ENCODE measurements at regions not wholly inside any gene's neighbourhood (a gene's known extent, or its start where the extent isn't known, plus 50 kb on each side); places are given as distances from the start of the nearest gene placed in this dataset.

- H3K4me3 ChIP-seq = no peak overlapping the region
- H3K36me3 ChIP-seq = no peaks in the 10 kb centered on the region
- no peaks in the 10 kb centered on the region for H3K9me3 ChIP-seq
- TF ChIP-seq POLR2A (IDR thresholded peaks at IDR 0.05) (no peak), EP300 (IDR thresholded peaks at IDR 0.05) (no peak)
- TF ChIP-seq, protein P1, sequence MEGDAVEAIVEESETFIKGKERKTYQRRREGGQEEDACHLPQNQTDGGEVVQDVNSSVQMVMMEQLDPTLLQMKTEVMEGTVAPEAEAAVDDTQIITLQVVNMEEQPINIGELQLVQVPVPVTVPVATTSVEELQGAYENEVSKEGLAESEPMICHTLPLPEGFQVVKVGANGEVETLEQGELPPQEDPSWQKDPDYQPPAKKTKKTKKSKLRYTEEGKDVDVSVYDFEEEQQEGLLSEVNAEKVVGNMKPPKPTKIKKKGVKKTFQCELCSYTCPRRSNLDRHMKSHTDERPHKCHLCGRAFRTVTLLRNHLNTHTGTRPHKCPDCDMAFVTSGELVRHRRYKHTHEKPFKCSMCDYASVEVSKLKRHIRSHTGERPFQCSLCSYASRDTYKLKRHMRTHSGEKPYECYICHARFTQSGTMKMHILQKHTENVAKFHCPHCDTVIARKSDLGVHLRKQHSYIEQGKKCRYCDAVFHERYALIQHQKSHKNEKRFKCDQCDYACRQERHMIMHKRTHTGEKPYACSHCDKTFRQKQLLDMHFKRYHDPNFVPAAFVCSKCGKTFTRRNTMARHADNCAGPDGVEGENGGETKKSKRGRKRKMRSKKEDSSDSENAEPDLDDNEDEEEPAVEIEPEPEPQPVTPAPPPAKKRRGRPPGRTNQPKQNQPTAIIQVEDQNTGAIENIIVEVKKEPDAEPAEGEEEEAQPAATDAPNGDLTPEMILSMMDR (IDR thresholded peaks at IDR 0.05) = no peak
- no peak overlapping the region for H3K27ac ChIP-seq
- no peaks in the 10 kb centered on the region for H3K27me3 ChIP-seq
- 69 to 74% (median 69%) methylated on average over 3 of the region's 3 CpGs for WGBS, 3 donors
- intact Hi-C loops (cut with DNase I) = no loop called here
- H3K4me1 ChIP-seq (ENCODE audit: insufficient read depth) = no peaks in the 10 kb centered on the region
- no peak for DNase-seq
Observed at GRCh38 chr4:160399826-160400225, 1296.9 kb downstream of the RAPGEF2 start.

DNA sequence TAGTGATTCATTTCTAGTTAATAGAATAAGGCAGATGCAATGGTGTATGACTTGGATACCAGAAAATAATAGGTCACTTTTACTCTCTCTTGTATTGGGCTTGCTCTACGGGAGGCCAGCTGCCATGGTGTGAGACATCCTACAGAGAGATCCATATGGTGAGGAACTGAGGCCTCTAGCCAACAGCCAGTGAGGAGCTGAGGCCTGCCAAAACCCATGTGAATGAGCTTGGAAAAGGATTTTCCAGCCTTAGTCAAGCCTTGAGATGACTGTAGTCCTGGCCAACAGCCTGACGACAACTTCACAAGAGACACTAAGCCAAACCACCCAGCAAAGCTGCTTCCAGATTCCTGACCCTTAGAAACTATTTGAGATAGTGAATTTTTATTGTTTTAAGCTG is 1300.2 kb downstream of the RAPGEF2 start:
- Histone ChIP-seq H3K27me3 (no peaks in the 10 kb centered on the region), H3K9me3 (no peaks in the 10 kb centered on the region), H3K36me3 (no peaks in the 10 kb centered on the region), H3K4me3 (no peak overlapping the region), H3K27ac (no peak overlapping the region), H3K4me1 (ENCODE audit: insufficient read depth) (no peaks in the 10 kb centered on the region)
- TF ChIP-seq EP300 (IDR thresholded peaks at IDR 0.05) (no peak), POLR2A (IDR thresholded peaks at IDR 0.05) (no peak)
- TF ChIP-seq, protein P1 (IDR thresholded peaks at IDR 0.05) = no peak
- 59 to 74% (median 67%) methylated on average over 2 of the region's 2 CpGs for WGBS, 3 donors
- intact Hi-C loops (cut with DNase I) = no loop called here
- no peak for DNase-seq

DNA sequence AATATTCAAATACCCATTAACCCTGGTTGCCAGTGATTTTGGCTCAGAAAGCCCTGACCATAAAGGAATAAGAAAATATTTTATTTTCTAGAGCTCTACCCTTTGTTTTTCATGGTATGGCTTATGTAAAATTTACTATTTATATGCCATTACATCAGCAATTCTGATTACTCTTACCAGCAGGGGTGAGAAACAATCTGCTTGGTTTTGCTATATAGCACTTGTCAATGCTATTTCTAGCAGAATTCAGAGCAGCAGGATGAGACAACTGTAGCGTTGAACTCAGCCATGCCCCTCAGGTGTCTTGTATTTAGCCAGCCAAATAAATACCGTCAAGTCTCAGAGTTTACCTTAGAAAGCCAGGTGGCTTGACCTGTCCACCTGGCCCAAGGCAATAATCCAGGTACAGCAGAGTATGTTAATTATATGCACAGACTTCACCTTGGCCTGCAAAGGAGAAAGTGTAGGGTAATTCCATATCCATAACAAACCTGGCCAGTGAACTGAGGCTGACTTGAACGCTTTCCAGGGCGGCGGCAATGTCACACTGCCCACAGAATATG is 1303.5 kb downstream of the RAPGEF2 start:
- no peaks in the 10 kb centered on the region for H3K36me3 ChIP-seq
- 83 to 94% (median 89%) methylated on average over 5 of the region's 5 CpGs for WGBS, 3 donors
- no peak for DNase-seq
- H3K9me3 ChIP-seq = no peaks in the 10 kb centered on the region
- no peaks in the 10 kb centered on the region for H3K4me1 ChIP-seq (ENCODE audit: insufficient read depth)
- no peak overlapping the region for H3K27ac ChIP-seq
- no peaks in the 10 kb centered on the region for H3K27me3 ChIP-seq
- no peak overlapping the region for H3K4me3 ChIP-seq
- no peak for TF ChIP-seq EP300 (IDR thresholded peaks at IDR 0.05)
- no peak for TF ChIP-seq POLR2A (IDR thresholded peaks at IDR 0.05)
- TF ChIP-seq, protein P1 (IDR thresholded peaks at IDR 0.05) = no peak
- intact Hi-C loops (cut with DNase I) = no loop called here

GRCh38 chr4:160414496-160414895 is 1311.6 kb downstream of the RAPGEF2 start:
- intact Hi-C loops (cut with DNase I) = no loop called here
- TF ChIP-seq POLR2A (IDR thresholded peaks at IDR 0.05) (no peak), EP300 (IDR thresholded peaks at IDR 0.05) (no peak)
- TF ChIP-seq, protein P1 (IDR thresholded peaks at IDR 0.05) = no peak
- Histone ChIP-seq H3K27me3 (no peaks in the 10 kb centered on the region), H3K27ac (no peak overlapping the region), H3K36me3 (no peaks in the 10 kb centered on the region), H3K4me1 (ENCODE audit: insufficient read depth) (no peaks in the 10 kb centered on the region), H3K9me3 (no peaks in the 10 kb centered on the region), H3K4me3 (no peak overlapping the region)
- DNase-seq = no peak
- WGBS, 3 donors = 87 to 95% (median 88%) methylated on average over 5 of the region's 5 CpGs

Measured in ovary (tissue), 7 donors.